IMR-90 (cell line): ENCODE measurements at regions not wholly inside any gene's neighbourhood (a gene's known extent, or its start where the extent isn't known, plus 50 kb on each side); places are given as distances from the start of the nearest gene placed in this dataset.
"Not testable (repeated sequence)": the region's sequence is repeated elsewhere in the genome, so short reads cannot be mapped to it uniquely, and the experiment has no call there.

ENCODE experiments used
- ATAC-seq: fragments of 200-7000 bp; cut with Tn5 transposase; 2 replicates; pipeline ENCODE4 v1.9.1; 2020; ENCODE audit warnings: low read depth, mild to moderate bottlenecking, moderate library complexity
- BruUV-seq: library from RNA; stranded (reverse); fragments of 400-500 nt; replicated peaks from 2 replicates; lab custom pipeline; 2021; lab: Mats Ljungman, UMichigan
- CTCF ChIA-PET: fragments of 300-600 bp; formaldehyde crosslinking; extraction: SDS; loops from one replicate; lab custom pipeline; 2021; ENCODE audit warnings: antibody characterized with exemption; lab: Yijun Ruan, JAX
- POLR2A ChIA-PET: fragments of 300-600 bp; sonication (Branson Sonifier 250); formaldehyde crosslinking; loops from one replicate; lab custom pipeline; 2022; ENCODE audit warnings: antibody characterized with exemption; ENCODE audit not compliant: unreplicated experiment; lab: Charles Lee
- DNase-seq: peaks from one replicate; pipeline ENCODE4 v3.0.0; 2013
- H2AFZ ChIP-seq: replicated peaks from 2 replicates; pipeline ENCODE3; 2013; ENCODE audit warnings: low read length, mild to moderate bottlenecking; ENCODE audit not compliant: poor library complexity
- H2AK5ac ChIP-seq: 2 replicates; pipeline ENCODE4 v1.6.1; 2013; ENCODE audit warnings: low read depth, low read length, inconsistent platforms
- H2AK9ac ChIP-seq: replicated peaks from 2 replicates; pipeline ENCODE3; 2013; ENCODE audit warnings: mild to moderate bottlenecking, low read depth, low read length, moderate library complexity; ENCODE audit not compliant: poor library complexity
- H2BK120ac ChIP-seq: 2 replicates; pipeline ENCODE4 v1.6.1; 2013; ENCODE audit warnings: low read depth, low read length, inconsistent platforms
- H2BK15ac ChIP-seq: 3 replicates; pipeline ENCODE4 v1.6.1; 2013; ENCODE audit warnings: low read depth, low read length, inconsistent platforms
- H2BK20ac ChIP-seq: 2 replicates; pipeline ENCODE4 v1.6.1; 2013; ENCODE audit warnings: low read depth, mild to moderate bottlenecking, inconsistent platforms, low read length, moderate library complexity
- H2BK5ac ChIP-seq: 2 replicates; pipeline ENCODE4 v1.6.1; 2013; ENCODE audit warnings: mild to moderate bottlenecking, low read depth, low read length, inconsistent platforms; ENCODE audit not compliant: poor library complexity, severe bottlenecking
- H3K14ac ChIP-seq: replicated peaks from 2 replicates; pipeline ENCODE4 v1.6.1; 2013; ENCODE audit warnings: low read depth, low read length, inconsistent platforms
- H3K18ac ChIP-seq: 2 replicates; pipeline ENCODE4 v1.6.1; 2013; ENCODE audit warnings: low read depth, low read length, control low read depth
- H3K23ac ChIP-seq: 2 replicates; pipeline ENCODE4 v1.6.1; 2013; ENCODE audit warnings: low read depth, low read length, inconsistent platforms
- H3K27ac ChIP-seq: 2 replicates; pipeline ENCODE4 v1.5.1; 2013; ENCODE audit warnings: mild to moderate bottlenecking, control low read depth, low read length; ENCODE audit not compliant: insufficient read depth
- H3K27me3 ChIP-seq: 2 replicates; pipeline ENCODE4 v1.6.1; 2013; ENCODE audit warnings: low read length; ENCODE audit not compliant: control insufficient read depth, insufficient read depth
- H3K36me3 ChIP-seq: 2 replicates; pipeline ENCODE4 v1.6.1; 2013; ENCODE audit warnings: low read length, mixed read lengths; ENCODE audit not compliant: control insufficient read depth, insufficient read depth
- H3K4ac ChIP-seq: 2 replicates; pipeline ENCODE4 v1.6.1; 2013; ENCODE audit warnings: low read depth, low read length, inconsistent platforms
- H3K4me1 ChIP-seq: 2 replicates; pipeline ENCODE4 v1.6.1; 2013; ENCODE audit warnings: low read length, mixed read lengths; ENCODE audit not compliant: control insufficient read depth, insufficient read depth
- H3K4me2 ChIP-seq: 2 replicates; pipeline ENCODE4 v1.6.1; 2013; ENCODE audit warnings: low read depth, mild to moderate bottlenecking, control low read depth, low read length, moderate library complexity
- H3K4me3 ChIP-seq: 2 replicates; pipeline ENCODE4 v1.5.1; 2013; ENCODE audit warnings: low read depth, mild to moderate bottlenecking, control low read depth, low read length, moderate library complexity; ENCODE audit not compliant: insufficient read depth
- H3K56ac ChIP-seq: 2 replicates; pipeline ENCODE4 v1.6.1; 2013; ENCODE audit warnings: low read length, inconsistent platforms; ENCODE audit not compliant: insufficient read depth; ENCODE audit errors: extremely low read depth
- H3K79me1 ChIP-seq, 2 experiments: 2 replicates each; pipeline ENCODE4 v1.6.1; 2013; ENCODE audit warnings: low read length in 2 of 2, inconsistent platforms in 1 of 2, low read depth in 1 of 2
- H3K9ac ChIP-seq: 2 replicates; pipeline ENCODE4 v1.6.1; 2013; ENCODE audit warnings: low read depth, low read length, control low read depth
- H3K9me1 ChIP-seq: 2 replicates; pipeline ENCODE4 v1.6.1; 2013; ENCODE audit warnings: low read length, inconsistent platforms; ENCODE audit not compliant: insufficient read depth
- H3K9me3 ChIP-seq: 2 replicates; pipeline ENCODE4 v1.6.1; 2013; ENCODE audit warnings: low read length; ENCODE audit not compliant: control insufficient read depth, insufficient read depth
- H4K20me1 ChIP-seq: 2 replicates; pipeline ENCODE4 v1.6.1; 2013; ENCODE audit warnings: low read length, inconsistent platforms; ENCODE audit not compliant: insufficient read depth
- H4K5ac ChIP-seq: 2 replicates; pipeline ENCODE4 v1.6.1; 2013; ENCODE audit warnings: mild to moderate bottlenecking, low read depth, low read length, control low read depth
- H4K8ac ChIP-seq, 2 experiments: 2 replicates each; pipeline ENCODE4 v1.6.1; 2013; ENCODE audit warnings: low read depth in 2 of 2, low read length in 2 of 2, control low read depth in 1 of 2, inconsistent platforms in 1 of 2
- H4K91ac ChIP-seq: 2 replicates; pipeline ENCODE4 v1.6.1; 2013; ENCODE audit warnings: low read depth, low read length, inconsistent platforms; ENCODE audit not compliant: insufficient read depth
- WGBS, 2 experiments: methylation state at CpG; one replicate each; pipeline versions ENCODE4 v1.1.5 to v1.1.7; 2013; ENCODE audit warnings: missing lambda C conversion rate in 2 of 2; ENCODE audit not compliant: insufficient read length in 1 of 2; ENCODE audit errors: extremely low coverage in 2 of 2; 5-methylcytosine and 5-hydroxymethylcytosine counted together
- dilution Hi-C: fragments of 300-500 bp; cut with HindIII; formaldehyde crosslinking; loops from one replicate; pipeline ENCODE4 v1.14.3; 2018; ENCODE audit warnings: low sequenced_read_pairs; ENCODE audit not compliant: unreplicated experiment
- in situ Hi-C: fragments of 300-500 bp; cut with MboI; formaldehyde crosslinking; loops from 3 replicates; pipeline ENCODE4 v1.14.3; 2019; ENCODE audit warnings: low sequenced_read_pairs, inconsistent platforms, mixed read lengths
- intact Hi-C: fragments of 100-400 bp; cut with micrococcal nuclease; formaldehyde crosslinking; loops from 2 replicates; pipeline ENCODE4 v1.10.0; 2022

GRCh38 chr4:126546197-126546596 is 1086.6 kb upstream of the INTU start:
- H3K9ac ChIP-seq, H3K14ac ChIP-seq, H4K5ac ChIP-seq, H3K56ac ChIP-seq, H3K27ac ChIP-seq, H3K4me2 ChIP-seq, H3K36me3 ChIP-seq, H4K20me1 ChIP-seq, H3K23ac ChIP-seq, in situ Hi-C loops, BruUV-seq, H2BK15ac ChIP-seq, H3K27me3 ChIP-seq, dilution Hi-C loops, H4K91ac ChIP-seq, H4K8ac ChIP-seq, CTCF ChIA-PET, H2BK120ac ChIP-seq, H3K18ac ChIP-seq, H2AK9ac ChIP-seq, H3K9me1 ChIP-seq, H3K4me3 ChIP-seq, H3K4ac ChIP-seq, H2AK5ac ChIP-seq, intact Hi-C loops, POLR2A ChIA-PET, H2AFZ ChIP-seq, ATAC-seq, H2BK5ac ChIP-seq, H2BK20ac ChIP-seq, H3K79me1 ChIP-seq, H3K9me3 ChIP-seq, H3K4me1 ChIP-seq, DNase-seq: not testable (repeated sequence)
- WGBS, 2 experiments = 100% methylated on average over 1 of the region's 10 CpGs; no CpG with 5 or more reads in 1 of the 2 experiments
